Erythroblast (primary cell): ENCODE measurements at regions not wholly inside any gene's neighbourhood (a gene's known extent, or its start where the extent isn't known, plus 50 kb on each side); places are given as distances from the start of the nearest gene placed in this dataset.

Source experiments
- DNase-seq, 2 experiments: peaks; one replicate each; lab custom pipeline; 2025; lab: John Stamatoyannopoulos, UW
- GATA1 ChIP-seq: IDR thresholded peaks from 2 replicates; pipeline ENCODE4 v1.6.1; 2011; ENCODE audit warnings: low read depth, mild to moderate bottlenecking, control low read depth, low read length, moderate library complexity
- POLR2A ChIP-seq: IDR thresholded peaks from 2 replicates; pipeline ENCODE4 v1.6.1; 2011; ENCODE audit warnings: mild to moderate bottlenecking, low read length

DNA sequence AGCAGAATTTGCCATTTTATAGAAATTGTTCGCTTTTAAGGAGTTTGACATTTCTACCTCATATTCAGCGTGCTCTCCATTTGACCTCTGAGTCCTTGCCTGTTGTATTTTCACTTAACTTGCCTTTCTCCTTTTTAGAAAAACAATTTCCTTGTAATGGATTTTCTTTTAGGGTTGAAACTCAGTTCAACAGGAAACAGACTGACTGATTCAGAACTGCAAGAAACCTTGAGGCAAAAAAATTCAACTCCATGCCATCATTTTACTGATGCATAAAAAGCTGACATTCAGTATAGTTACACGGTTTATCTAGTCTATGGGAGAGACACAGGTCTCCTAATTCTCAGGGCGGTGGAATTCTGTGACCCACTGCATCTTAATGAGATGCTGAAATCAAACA is 59.8 kb downstream of the MRPS30 start:
- TF ChIP-seq GATA1 (no peak), POLR2A (no peak)
- DNase-seq, result no peak

DNA sequence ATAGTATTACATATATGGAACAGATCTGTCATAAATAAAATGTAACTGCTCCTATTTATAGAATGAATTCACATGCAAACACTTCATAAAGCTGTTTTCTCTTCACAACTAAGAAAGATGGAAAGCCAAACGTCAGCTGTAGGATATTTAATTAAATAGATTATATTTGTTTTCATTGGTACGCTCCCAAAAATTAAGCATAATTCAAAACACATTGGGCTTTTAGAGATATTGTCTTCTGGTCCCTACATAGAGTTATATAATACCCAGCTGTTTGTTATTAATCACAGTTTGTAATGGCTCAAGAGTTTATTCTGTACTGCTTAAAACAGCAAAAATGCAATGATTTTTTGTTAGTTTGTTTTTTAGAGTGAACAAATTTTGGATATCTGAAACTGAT is 61.2 kb downstream of the MRPS30 start:
- no peak for DNase-seq
- TF ChIP-seq GATA1 (no peak), POLR2A (no peak)

DNA sequence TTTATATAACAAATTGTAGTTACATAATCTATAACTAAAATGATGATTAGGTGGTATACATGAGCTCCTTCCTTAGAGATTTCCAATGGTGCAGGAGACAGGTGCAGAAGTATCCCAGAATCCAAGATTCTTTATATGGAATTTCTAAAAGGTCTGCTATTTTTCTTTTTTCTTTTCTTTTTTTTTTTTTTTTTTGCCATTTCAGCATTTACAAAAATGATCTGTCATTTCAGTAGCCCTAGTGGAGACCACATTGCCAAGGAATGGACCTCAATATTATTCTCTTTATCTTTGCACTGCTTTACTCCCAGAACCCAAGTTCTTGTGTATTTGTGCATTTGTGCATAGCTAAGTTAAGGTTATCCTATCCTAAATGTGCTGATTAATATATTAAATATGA is 61.7 kb downstream of the MRPS30 start:
- TF ChIP-seq GATA1, result no peak
- TF ChIP-seq POLR2A, result no peak
- DNase-seq, result no peak

DNA sequence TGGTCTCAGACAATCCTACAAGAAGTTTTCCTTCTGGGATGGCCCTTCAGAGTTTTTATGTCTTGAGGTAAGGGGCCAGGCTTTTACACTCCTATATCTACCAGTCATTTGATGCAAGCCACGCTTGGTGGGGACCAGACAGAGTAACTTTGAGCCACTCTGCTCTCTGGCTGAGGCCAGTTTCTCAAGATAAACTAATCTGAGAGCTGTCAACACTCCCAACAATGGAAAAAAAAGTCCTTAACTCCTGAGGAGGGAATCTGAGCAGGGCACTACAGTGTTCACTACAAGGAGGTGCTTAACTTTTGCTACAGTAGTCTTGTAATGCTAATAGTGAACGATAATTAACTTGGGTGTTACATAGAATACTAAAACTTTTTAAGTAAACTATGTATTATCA is 62.7 kb downstream of the MRPS30 start:
- DNase-seq, result no peak
- TF ChIP-seq POLR2A (no peak), GATA1 (no peak)

DNA sequence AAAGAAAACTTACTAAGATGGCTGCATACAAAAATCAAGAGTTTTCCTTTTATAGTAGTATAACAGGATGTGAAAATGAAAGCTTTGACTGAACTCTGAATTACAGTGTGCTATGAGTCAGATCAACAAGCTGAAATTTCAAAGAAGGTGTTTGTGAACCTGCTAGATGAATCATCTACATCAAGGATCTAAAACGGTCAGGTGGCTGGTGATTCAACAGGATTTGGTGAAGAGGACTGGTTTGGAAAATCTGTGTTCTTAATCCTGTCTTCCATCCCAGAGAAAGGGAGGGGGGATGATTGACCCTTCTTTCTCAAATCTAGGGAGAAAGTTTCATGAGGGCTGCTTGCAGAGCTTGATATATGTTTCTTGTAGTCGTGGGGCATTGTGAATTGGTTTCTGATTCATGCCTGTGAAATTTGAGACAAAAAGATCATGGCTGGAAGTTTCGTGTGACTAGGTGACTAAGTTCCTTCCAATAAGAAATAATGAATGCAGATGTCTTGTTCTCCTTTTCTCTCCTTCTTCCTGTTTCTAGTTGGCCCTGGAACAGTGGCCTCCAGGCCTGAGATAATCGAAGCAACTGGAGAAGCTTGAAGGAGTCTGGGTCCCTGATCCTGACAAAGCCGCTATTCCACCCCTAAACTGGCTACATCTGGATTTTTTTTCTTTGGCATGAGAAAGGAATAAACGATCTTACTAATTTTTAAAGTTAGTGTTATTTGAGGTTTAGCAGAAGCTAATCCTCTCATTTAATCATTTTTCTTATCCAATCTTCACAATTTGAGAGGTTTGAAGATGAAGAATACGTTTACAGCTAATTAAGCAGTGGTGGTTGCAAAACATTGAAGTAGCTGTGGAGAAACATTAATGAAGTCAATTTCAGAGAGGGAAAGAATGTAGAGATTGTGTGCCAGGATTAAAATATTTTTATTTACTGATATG is 67.2 kb downstream of the MRPS30 start:
- TF ChIP-seq POLR2A (no peak), GATA1 (no peak)
- DNase-seq, result no peak

DNA sequence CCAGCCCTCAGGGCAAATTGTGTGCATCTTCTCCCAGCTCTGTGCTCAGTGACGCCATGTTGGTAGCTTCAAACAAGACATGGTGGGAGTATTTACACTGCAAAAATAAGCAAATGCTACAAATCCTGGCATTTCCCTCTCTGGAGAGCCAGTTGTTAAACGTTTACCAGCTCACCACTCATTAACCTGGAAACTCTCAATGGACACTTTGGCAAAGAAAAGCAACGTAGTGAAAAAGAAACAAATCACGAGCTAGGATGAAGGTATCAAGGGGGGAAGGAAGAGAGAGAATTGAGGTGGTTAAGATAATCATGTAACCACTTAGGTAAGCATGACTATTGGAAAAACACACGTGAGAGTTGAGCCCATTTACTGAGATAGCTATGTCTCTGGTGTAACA is 72.5 kb downstream of the MRPS30 start:
- DNase-seq, result no peak
- TF ChIP-seq GATA1 (no peak), POLR2A (no peak)

DNA sequence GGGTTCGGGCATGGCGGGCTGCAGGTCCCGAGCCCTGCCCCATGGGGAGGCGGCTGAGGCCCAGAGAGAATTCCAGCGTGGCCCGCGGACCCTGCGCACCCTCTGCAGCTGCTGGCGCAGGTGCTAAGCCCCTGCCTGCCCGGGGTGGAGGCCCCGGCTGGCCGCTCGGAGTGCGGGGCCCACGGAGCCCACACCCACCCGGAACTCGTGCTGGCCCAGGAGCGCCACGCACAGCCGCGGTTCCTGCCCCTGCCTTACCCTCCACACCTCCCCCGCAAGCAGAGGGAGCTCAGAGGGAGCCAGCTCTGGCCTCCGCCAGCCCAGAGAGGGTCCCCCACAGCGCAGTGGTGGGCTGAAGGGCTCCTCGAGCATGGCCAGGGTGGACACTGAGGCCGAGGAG is 75.3 kb downstream of the MRPS30 start:
- TF ChIP-seq POLR2A (no peak), GATA1 (no peak)
- no peak for DNase-seq

DNA sequence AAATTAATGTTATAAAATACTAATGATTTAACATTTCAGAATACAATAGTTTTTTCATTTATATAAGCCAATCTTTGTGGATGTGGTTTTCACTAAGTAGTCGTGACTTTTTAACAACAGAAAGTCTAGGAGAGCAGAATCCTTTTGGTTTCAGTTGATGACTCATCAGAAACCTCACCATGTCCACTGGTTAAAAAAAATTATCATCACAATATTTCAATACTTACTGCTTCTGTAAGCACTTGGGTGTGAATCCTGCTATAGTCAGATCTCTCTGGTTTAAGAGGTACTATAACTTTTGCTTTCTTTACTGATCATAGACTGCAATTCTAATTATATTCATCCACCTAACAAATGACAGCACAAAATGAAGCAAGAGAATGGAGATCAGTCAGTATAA is 77.2 kb downstream of the MRPS30 start:
- DNase-seq, result no peak
- no peak for TF ChIP-seq POLR2A
- no peak for TF ChIP-seq GATA1

DNA sequence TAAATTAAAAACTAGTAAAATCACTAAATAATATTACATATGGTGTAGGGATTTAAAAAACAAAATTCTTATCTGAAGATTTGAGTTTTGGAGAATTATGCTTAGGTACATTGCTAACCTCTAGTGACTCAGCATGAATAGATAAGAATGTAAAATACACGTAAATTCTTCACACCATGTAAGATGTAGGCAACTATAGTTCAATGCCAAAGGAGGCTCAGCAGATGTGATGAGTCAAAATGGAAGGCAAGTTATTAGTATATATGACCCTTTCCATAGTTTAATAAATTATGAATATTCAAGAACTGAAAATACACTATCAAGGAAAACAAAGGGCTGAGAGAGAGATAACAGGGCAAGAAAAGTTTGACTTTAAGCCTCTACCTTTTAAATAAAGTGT is 79.0 kb downstream of the MRPS30 start:
- no peak for DNase-seq
- no peak for TF ChIP-seq GATA1

DNA sequence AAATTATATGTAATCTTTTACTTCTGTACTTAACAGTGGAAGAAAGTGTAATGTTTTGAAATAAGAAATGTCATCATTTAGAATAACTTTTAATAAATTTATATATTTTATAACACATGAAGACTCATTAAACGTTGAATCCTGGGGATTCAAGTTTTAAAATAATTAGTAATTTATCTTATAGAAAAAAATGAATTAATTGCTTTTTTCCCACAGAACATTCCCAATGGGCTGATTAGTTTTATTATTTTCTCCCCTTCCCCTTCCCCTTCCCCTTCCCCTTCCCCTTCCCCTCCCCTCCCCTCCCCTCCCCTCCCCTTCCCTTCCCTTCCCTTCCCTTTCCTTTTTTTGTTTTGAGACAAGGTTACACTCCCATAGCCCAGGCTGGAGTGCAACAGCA is 79.7 kb downstream of the MRPS30 start:
- TF ChIP-seq GATA1 (no peak), POLR2A (no peak)
- DNase-seq, result no peak

DNA sequence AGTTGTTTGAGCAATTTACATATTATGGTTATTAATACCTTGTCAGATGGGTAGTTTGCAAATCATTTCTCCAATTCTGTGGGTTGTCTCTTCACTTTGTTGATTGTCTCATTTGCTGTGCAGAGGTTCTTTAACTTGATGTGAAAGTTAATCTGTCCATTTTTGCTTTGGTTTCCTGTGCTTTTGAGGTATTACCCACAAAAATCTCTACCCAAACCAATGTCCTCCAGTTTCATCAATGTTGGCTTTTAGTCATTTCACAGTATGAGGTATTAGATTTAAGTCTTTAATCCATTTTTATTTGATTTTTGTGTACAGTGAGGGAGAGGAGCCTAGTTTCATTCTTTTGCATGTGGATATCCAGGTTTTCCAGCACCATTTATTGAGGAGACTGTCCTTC is 82.4 kb downstream of the MRPS30 start:
- TF ChIP-seq POLR2A (no peak), GATA1 (no peak)

DNA sequence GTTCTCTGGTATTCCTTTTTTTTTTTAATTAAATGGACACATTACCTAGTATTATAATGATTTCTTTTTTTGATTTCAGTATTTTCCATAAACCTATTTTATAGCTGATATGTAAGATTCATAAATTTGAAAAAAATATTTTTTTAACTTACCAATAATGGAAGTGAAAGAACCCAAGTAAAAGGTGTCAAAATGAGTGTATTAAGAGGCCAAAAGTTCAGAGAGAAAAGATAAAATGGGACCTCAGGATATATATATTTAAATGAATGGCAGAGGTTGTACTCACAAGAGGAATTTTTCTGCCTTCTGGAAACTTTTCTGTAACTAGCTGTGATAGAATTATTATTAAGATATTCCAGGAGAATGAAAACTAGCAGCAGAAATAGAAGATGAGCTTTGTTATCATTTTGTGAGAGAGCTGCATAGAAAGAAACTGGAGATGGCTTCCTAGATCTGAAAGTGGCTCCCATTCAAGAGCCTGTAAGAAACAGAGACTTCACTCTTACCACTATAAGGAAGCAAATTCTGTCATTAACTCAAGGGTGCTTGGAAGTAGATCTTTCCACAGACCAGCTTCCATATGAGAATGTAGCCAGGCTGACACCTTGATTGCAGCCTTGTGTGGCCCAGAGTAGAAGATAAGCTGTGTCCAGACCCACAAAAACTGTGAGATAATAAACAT is 91.7 kb downstream of the MRPS30 start:
- no peak for TF ChIP-seq GATA1
- TF ChIP-seq POLR2A, result no peak
- no peak for DNase-seq

More for the DNA sequence above, 82.4 kb downstream of the MRPS30 start:
- DNase-seq, result no peak

DNA sequence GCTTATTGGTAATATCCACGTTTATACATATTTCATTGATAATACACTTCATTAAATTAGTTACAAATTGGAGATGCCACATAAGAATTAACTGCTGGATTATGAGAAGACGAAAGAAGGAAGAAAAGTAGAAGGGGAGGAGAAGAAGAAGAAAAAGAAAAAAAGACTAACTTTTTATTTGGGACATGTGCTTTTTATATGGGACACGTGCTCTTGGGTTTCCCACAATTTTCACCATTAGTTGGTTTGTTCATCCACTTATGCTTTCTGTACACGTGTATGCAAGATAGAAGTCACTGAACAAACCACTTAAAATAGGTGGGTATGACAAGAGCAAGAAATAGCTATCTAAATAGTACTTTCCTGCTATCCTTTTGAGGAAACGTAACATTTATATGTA is 98.6 kb downstream of the MRPS30 start:
- DNase-seq, result no peak
- TF ChIP-seq GATA1 (no peak), POLR2A (no peak)

DNA sequence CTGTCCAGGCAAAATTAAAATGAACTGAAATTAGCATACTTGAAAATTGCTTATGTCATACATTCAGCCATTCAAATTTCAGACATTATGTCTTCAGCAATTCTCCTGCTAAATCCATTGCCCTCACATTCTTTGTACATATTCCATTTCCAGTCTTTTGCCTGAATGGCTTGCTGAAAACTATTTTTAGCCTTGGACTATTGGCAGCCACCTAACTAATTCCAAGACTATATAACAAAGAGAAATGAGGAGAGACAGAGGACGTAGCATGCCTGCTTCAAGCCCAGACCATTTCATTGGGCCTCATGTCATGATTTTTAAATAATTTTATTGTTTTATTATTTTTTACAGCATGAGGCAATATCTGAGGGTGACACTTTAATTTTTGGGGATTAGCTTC is 100.3 kb downstream of the MRPS30 start:
- TF ChIP-seq GATA1, result no peak
- no peak for TF ChIP-seq POLR2A
- no peak for DNase-seq
